ENCODE measurements at regions not wholly inside any gene's neighbourhood (a gene's known extent, or its start where the extent isn't known, plus 50 kb on each side); places are given as distances from the start of the nearest gene placed in this dataset.

DNA sequence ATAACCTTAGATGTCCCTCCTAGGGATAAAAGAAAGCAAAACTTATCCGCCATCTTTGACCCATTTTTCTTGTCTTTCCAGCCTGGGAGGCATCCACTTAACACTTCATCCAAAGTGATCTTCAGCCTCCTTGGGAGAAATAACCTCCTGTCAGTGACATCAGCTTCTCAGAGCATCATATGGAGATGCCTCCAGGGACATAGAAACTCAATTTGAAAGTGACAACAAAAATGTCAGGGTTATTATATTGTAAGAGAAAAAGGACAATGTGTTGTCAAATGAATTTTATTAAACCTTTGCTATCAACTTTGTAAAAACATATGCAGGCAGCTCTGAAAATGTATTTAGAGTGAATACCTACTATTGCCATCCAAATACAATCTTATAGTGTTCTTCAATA, 371.2 kb upstream of the ADARB2 start:
- TF ChIP-seq, protein P1, sequence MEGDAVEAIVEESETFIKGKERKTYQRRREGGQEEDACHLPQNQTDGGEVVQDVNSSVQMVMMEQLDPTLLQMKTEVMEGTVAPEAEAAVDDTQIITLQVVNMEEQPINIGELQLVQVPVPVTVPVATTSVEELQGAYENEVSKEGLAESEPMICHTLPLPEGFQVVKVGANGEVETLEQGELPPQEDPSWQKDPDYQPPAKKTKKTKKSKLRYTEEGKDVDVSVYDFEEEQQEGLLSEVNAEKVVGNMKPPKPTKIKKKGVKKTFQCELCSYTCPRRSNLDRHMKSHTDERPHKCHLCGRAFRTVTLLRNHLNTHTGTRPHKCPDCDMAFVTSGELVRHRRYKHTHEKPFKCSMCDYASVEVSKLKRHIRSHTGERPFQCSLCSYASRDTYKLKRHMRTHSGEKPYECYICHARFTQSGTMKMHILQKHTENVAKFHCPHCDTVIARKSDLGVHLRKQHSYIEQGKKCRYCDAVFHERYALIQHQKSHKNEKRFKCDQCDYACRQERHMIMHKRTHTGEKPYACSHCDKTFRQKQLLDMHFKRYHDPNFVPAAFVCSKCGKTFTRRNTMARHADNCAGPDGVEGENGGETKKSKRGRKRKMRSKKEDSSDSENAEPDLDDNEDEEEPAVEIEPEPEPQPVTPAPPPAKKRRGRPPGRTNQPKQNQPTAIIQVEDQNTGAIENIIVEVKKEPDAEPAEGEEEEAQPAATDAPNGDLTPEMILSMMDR (conservative IDR thresholded peaks at IDR 0.05): no peak
- TF ChIP-seq ZFX (IDR thresholded peaks at IDR 0.05): no peak

Measured in C4-2B (cell line).